ENCODE measurements at regions not wholly inside any gene's neighbourhood (a gene's known extent, or its start where the extent isn't known, plus 50 kb on each side); places are given as distances from the start of the nearest gene placed in this dataset.

GRCh38 chr6:168721571-168721970, 280.6 kb downstream of the SMOC2 start:
- intact Hi-C loops (cut with micrococcal nuclease; ENCODE audit: unreplicated experiment) = no loop called here
- Histone ChIP-seq H3K27ac (no peak overlapping the region), H3K27me3 (ENCODE audit: insufficient read depth, low read depth) (no peaks in the 10 kb centered on the region), H3K36me3 (ENCODE audit: low read depth) (no peaks in the 10 kb centered on the region), H4K20me1 (ENCODE audit: insufficient read depth) (no peaks in the 10 kb centered on the region), H3K79me2 (ENCODE audit: low read depth) (no peaks in the 10 kb centered on the region), H3K4me1 (replicated peaks; ENCODE audit: insufficient read depth) (0 out of 2 replicates have a peak, but pooled peaks cover 4% of the 10 kb centered on the region), H3F3A (ENCODE audit: insufficient read depth, low read depth) (no peaks in the 10 kb centered on the region), H3K9me2 (ENCODE audit: insufficient read depth) (no peaks in the 10 kb centered on the region), H3K4me2 (no peak overlapping the region), H3K4me3 (no peak overlapping the region), H3K9me3 (ENCODE audit: insufficient read depth, low read depth) (0 out of 2 replicates have a peak, but pooled peaks cover 5% of the 10 kb centered on the region), H2AFZ (no peak overlapping the region)
- ChIA-PET POLR2A (ENCODE audit: unreplicated experiment) (no interaction called here), CTCF (no interaction called here)
- TF ChIP-seq EZH2 (IDR thresholded peaks at IDR 0.05; ENCODE audit: low read depth) = no peak
- DNase-seq = no peak
- no TSS peak for BruUV-seq (replicated peaks)

- H3K9me2 ChIP-seq (ENCODE audit: insufficient read depth) = no peaks in the 10 kb centered on the region
- H3K4me3 ChIP-seq = no peak overlapping the region
- POLR2A ChIA-PET (ENCODE audit: unreplicated experiment) = no interaction called here
- no peaks in the 10 kb centered on the region for H4K20me1 ChIP-seq (ENCODE audit: insufficient read depth)
- no peaks in the 10 kb centered on the region for H3K4me1 ChIP-seq (replicated peaks; ENCODE audit: insufficient read depth)
- TF ChIP-seq EZH2 (IDR thresholded peaks at IDR 0.05; ENCODE audit: low read depth) (no peak), CTCF (conservative IDR thresholded peaks at IDR 0.05) (no peak)
- DNase-seq = no peak
- H3K27me3 ChIP-seq (ENCODE audit: insufficient read depth, low read depth) = no peaks in the 10 kb centered on the region
- no peaks in the 10 kb centered on the region for H3K36me3 ChIP-seq (ENCODE audit: low read depth)
- intact Hi-C loops (cut with micrococcal nuclease; ENCODE audit: unreplicated experiment) = no loop called here
- H2AFZ ChIP-seq = no peak overlapping the region
- 0 out of 2 replicates have a peak, but pooled peaks cover 5% of the 10 kb centered on the region for H3K9me3 ChIP-seq (ENCODE audit: insufficient read depth, low read depth)
- no peak overlapping the region for H3K27ac ChIP-seq
- no peak overlapping the region for H3K4me2 ChIP-seq
- no peaks in the 10 kb centered on the region for H3K79me2 ChIP-seq (ENCODE audit: low read depth)
- no peaks in the 10 kb centered on the region for H3F3A ChIP-seq (ENCODE audit: insufficient read depth, low read depth)
- no TSS peak for BruUV-seq (replicated peaks)
- CTCF ChIA-PET = no interaction called here
Observed at GRCh38 chr6:168719901-168720300, 278.9 kb downstream of the SMOC2 start.

GRCh38 chr6:168718821-168719475, 278.0 kb downstream of the SMOC2 start:
- Histone ChIP-seq H3K79me2 (ENCODE audit: low read depth) (no peaks in the 10 kb centered on the region), H2AFZ (no peak overlapping the region), H3K9me2 (ENCODE audit: insufficient read depth) (no peaks in the 10 kb centered on the region), H3F3A (ENCODE audit: insufficient read depth, low read depth) (no peaks in the 10 kb centered on the region), H3K27me3 (ENCODE audit: insufficient read depth, low read depth) (no peaks in the 10 kb centered on the region), H3K9me3 (ENCODE audit: insufficient read depth, low read depth) (0 out of 2 replicates have a peak, but pooled peaks cover 5% of the 10 kb centered on the region), H4K20me1 (ENCODE audit: insufficient read depth) (no peaks in the 10 kb centered on the region), H3K27ac (no peak overlapping the region), H3K4me2 (no peak overlapping the region), H3K36me3 (ENCODE audit: low read depth) (no peaks in the 10 kb centered on the region), H3K4me3 (no peak overlapping the region), H3K4me1 (replicated peaks; ENCODE audit: insufficient read depth) (no peaks in the 10 kb centered on the region)
- CTCF ChIA-PET = no interaction called here
- no TSS peak for BruUV-seq (replicated peaks)
- intact Hi-C loops (cut with micrococcal nuclease; ENCODE audit: unreplicated experiment) = no loop called here
- DNase-seq = no peak
- no peak for TF ChIP-seq EZH2 (IDR thresholded peaks at IDR 0.05; ENCODE audit: low read depth)
- TF ChIP-seq CTCF (conservative IDR thresholded peaks at IDR 0.05) = no peak
- POLR2A ChIA-PET (ENCODE audit: unreplicated experiment) = interaction anchor here (0.6 kb wide), 1 partner anchor 22 kb away, joined by 3 read pairs; no protein-coding TSS in a partner anchor
